Tibial nerve (tissue), 4 donors: ENCODE measurements at regions not wholly inside any gene's neighbourhood (a gene's known extent, or its start where the extent isn't known, plus 50 kb on each side); places are given as distances from the start of the nearest gene placed in this dataset.

Experiments used
- DNase-seq, 2 donors: peaks; one replicate each; pipeline ENCODE4 v3.0.0-alpha.2; 2019; ENCODE audit warnings: low spot score in 2 of 2
- H3K27ac ChIP-seq, 4 donors: fragments of 200-600 bp; sonication (generic) in 3 of 4; one replicate each; pipeline ENCODE4 v1.5.1; 2017 to 2019; ENCODE audit warnings: mild to moderate bottlenecking in 1 of 4
- H3K27me3 ChIP-seq, 2 donors: fragments of 200-600 bp; sonication (generic) in 1 of 2; one replicate each; pipeline versions ENCODE4 v1.5.1 to v1.6.0; 2017 to 2019
- H3K36me3 ChIP-seq, 3 donors: fragments of 200-600 bp; sonication (generic); one replicate each; pipeline ENCODE4 v1.5.1; 2018 to 2019
- H3K4me1 ChIP-seq, 4 donors: fragments of 200-600 bp; sonication (generic) in 3 of 4; one replicate each; pipeline ENCODE4 v1.5.1; 2017 to 2019
- H3K4me3 ChIP-seq, 4 donors: fragments of 200-600 bp; sonication (generic) in 3 of 4; one replicate each; pipeline ENCODE4 v1.5.1; 2017 to 2019; ENCODE audit warnings: mild to moderate bottlenecking in 1 of 4, moderate library complexity in 1 of 4
- H3K9me3 ChIP-seq, 4 donors: fragments of 200-600 bp; sonication (generic) in 3 of 4; one replicate each; pipeline ENCODE4 v1.5.1; 2017 to 2019
- CTCF ChIP-seq, 5 experiments: fragments of 200-600 bp in 3 of 5; fragments of 450-650 bp in 2 of 5; sonication (generic) in 3 of 5; IDR thresholded peaks; one replicate each; pipeline ENCODE4 v1.5.1; 2016 to 2019; ENCODE audit warnings: antibody characterized with exemption in 5 of 5, mild to moderate bottlenecking in 3 of 5, moderate library complexity in 2 of 5
- EP300 ChIP-seq, 2 donors: sonication (generic); formaldehyde crosslinking; IDR thresholded peaks; one replicate each; pipeline ENCODE4 v1.6.1; 2017; ENCODE audit warnings: antibody characterized with exemption in 2 of 2, mild to moderate bottlenecking in 1 of 2
- POLR2A ChIP-seq, 2 donors: fragments of 450-650 bp; IDR thresholded peaks; one replicate each; pipeline ENCODE4 v1.6.1; 2017; ENCODE audit warnings: antibody characterized with exemption in 2 of 2, mild to moderate bottlenecking in 2 of 2, moderate library complexity in 2 of 2
- WGBS, 2 donors: methylation state at CpG; one replicate each; pipeline ENCODE4 v1.1.5; 2018; 5-methylcytosine and 5-hydroxymethylcytosine counted together

DNA sequence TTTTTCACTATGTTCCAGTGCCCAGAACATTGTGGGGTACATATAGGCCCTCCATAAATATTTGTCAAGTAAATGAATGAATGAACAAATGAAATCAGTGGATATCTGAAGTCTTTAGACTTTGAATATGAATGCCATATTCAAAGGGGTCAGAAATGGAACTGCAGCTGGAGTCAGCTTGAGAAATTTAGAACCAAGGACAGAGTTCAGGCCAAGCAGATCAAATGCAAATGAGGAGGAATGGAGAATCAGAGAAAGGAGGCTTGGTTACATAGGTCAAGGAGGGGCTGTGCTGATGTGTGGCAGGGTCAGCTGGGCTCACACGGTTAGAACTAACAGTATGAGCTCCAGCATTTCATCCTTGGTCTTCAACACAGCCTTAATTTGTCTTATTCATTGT, 104.0 kb upstream of the SEL1L start:
- WGBS, 2 donors: 25 to 44% methylated on average over 1 of the region's 1 CpG

GRCh38 chr14:81638656-81639280, 105.1 kb upstream of the SEL1L start:
- DNase-seq: no peak
- no peak overlapping the region for H3K4me3 ChIP-seq
- no peaks in the 10 kb centered on the region for H3K36me3 ChIP-seq
- 39 to 42% methylated on average over 3 of the region's 3 CpGs for WGBS, 2 donors
- no peak overlapping the region for H3K27ac ChIP-seq
- H3K27me3 ChIP-seq: no peaks in the 10 kb centered on the region
- no peaks in the 10 kb centered on the region for H3K9me3 ChIP-seq
- peaks cover 0 to 9% (median 0%) of the 10 kb centered on the region in 4 donors for H3K4me1 ChIP-seq
- TF ChIP-seq CTCF (IDR thresholded peaks at IDR 0.05) (no peak), POLR2A (IDR thresholded peaks at IDR 0.05) (no peak), EP300 (IDR thresholded peaks at IDR 0.05) (no peak)

More for the DNA sequence above, 104.0 kb upstream of the SEL1L start:
- peaks cover 0 to 9% (median 0%) of the 10 kb centered on the region in 4 donors for H3K4me1 ChIP-seq
- H3K27me3 ChIP-seq: peaks cover 0 to 2% of the 10 kb centered on the region in 2 donors
- TF ChIP-seq POLR2A (IDR thresholded peaks at IDR 0.05): no peak
- no peak overlapping the region for H3K27ac ChIP-seq
- no peak for DNase-seq
- no peaks in the 10 kb centered on the region for H3K9me3 ChIP-seq
- no peak overlapping the region for H3K4me3 ChIP-seq
- H3K36me3 ChIP-seq: no peaks in the 10 kb centered on the region

GRCh38 chr14:81653626-81654025, 120.0 kb upstream of the SEL1L start:
- H3K27ac ChIP-seq: no peak overlapping the region
- no peaks in the 10 kb centered on the region for H3K9me3 ChIP-seq
- no peak for DNase-seq
- H3K4me3 ChIP-seq: no peak overlapping the region
- no peaks in the 10 kb centered on the region for H3K27me3 ChIP-seq
- H3K4me1 ChIP-seq: peaks cover 0 to 7% (median 2%) of the 10 kb centered on the region in 4 donors
- H3K36me3 ChIP-seq: no peaks in the 10 kb centered on the region
- TF ChIP-seq POLR2A (IDR thresholded peaks at IDR 0.05) (no peak), EP300 (IDR thresholded peaks at IDR 0.05) (no peak), CTCF (IDR thresholded peaks at IDR 0.05) (no peak)
- WGBS, 2 donors: 63 to 75% methylated on average over 2 of the region's 2 CpGs

- no peaks in the 10 kb centered on the region for H3K9me3 ChIP-seq
- TF ChIP-seq CTCF (IDR thresholded peaks at IDR 0.05) (no peak), POLR2A (IDR thresholded peaks at IDR 0.05) (no peak), EP300 (IDR thresholded peaks at IDR 0.05) (no peak)
- H3K27ac ChIP-seq: no peak overlapping the region
- WGBS, 2 donors: 68 to 71% methylated on average over 6 of the region's 6 CpGs
- peaks cover 0 to 7% (median 2%) of the 10 kb centered on the region in 4 donors for H3K4me1 ChIP-seq
- H3K27me3 ChIP-seq: no peaks in the 10 kb centered on the region
- H3K4me3 ChIP-seq: no peak overlapping the region
- DNase-seq: no peak
- no peaks in the 10 kb centered on the region for H3K36me3 ChIP-seq
Observed at GRCh38 chr14:81655423-81656314, 122.0 kb upstream of the SEL1L start.

GRCh38 chr14:81656811-81657210, 123.2 kb upstream of the SEL1L start:
- H3K9me3 ChIP-seq: no peaks in the 10 kb centered on the region
- H3K27me3 ChIP-seq: no peaks in the 10 kb centered on the region
- no peak overlapping the region for H3K27ac ChIP-seq
- WGBS, 2 donors: 9 to 15% methylated on average over 4 of the region's 4 CpGs
- TF ChIP-seq CTCF (IDR thresholded peaks at IDR 0.05): no peak
- no peak for TF ChIP-seq EP300 (IDR thresholded peaks at IDR 0.05)
- TF ChIP-seq POLR2A (IDR thresholded peaks at IDR 0.05): no peak
- H3K4me1 ChIP-seq: peaks cover 0 to 7% (median 2%) of the 10 kb centered on the region in 4 donors
- no peak overlapping the region for H3K4me3 ChIP-seq
- H3K36me3 ChIP-seq: no peaks in the 10 kb centered on the region
- DNase-seq: no peak
